Activated gamma-delta T cell treated with Interleukin-2 at 50 U/mL for 16 hours (primary cell): ENCODE measurements at regions not wholly inside any gene's neighbourhood (a gene's known extent, or its start where the extent isn't known, plus 50 kb on each side); places are given as distances from the start of the nearest gene placed in this dataset.
"Not testable (repeated sequence)": the region's sequence is repeated elsewhere in the genome, so short reads cannot be mapped to it uniquely, and the experiment has no call there.

ENCODE experiments used
- DNase-seq: peaks from one replicate; pipeline ENCODE4 v3.0.0-alpha.2; 2020

GRCh38 chr2:87521489-87521888 lies 226.4 kb upstream of the PLGLB2 start:
- DNase-seq: not testable (repeated sequence)

- DNase-seq: not testable (repeated sequence)
These were observed 223.2 kb upstream of the PLGLB2 start for GRCh38 chr2:87524619-87525188.

GRCh38 chr2:87525497-87525991 lies 222.3 kb upstream of the PLGLB2 start:
- not testable (repeated sequence) for DNase-seq

GRCh38 chr2:87526258-87526657 lies 221.6 kb upstream of the PLGLB2 start:
- not testable (repeated sequence) for DNase-seq

- DNase-seq: not testable (repeated sequence)
These were observed 215.7 kb upstream of the PLGLB2 start for GRCh38 chr2:87531968-87532715.

- not testable (repeated sequence) for DNase-seq
These were observed 214.3 kb upstream of the PLGLB2 start for GRCh38 chr2:87533390-87534272.

GRCh38 chr2:87534273-87534889 lies 213.5 kb upstream of the PLGLB2 start:
- DNase-seq: not testable (repeated sequence)

- DNase-seq: not testable (repeated sequence)
These were observed 211.5 kb upstream of the PLGLB2 start for GRCh38 chr2:87536427-87536826.

- DNase-seq: not testable (repeated sequence)
These were observed 210.6 kb upstream of the PLGLB2 start for GRCh38 chr2:87537251-87537671.

GRCh38 chr2:87538268-87538667 lies 209.6 kb upstream of the PLGLB2 start:
- DNase-seq: not testable (repeated sequence)

- not testable (repeated sequence) for DNase-seq
These were observed 208.5 kb upstream of the PLGLB2 start for GRCh38 chr2:87539151-87539943.

GRCh38 chr2:87540242-87540641 lies 207.6 kb upstream of the PLGLB2 start:
- not testable (repeated sequence) for DNase-seq

- not testable (repeated sequence) for DNase-seq
These were observed 205.2 kb upstream of the PLGLB2 start for GRCh38 chr2:87542599-87543174.

GRCh38 chr2:87543797-87544196 lies 204.1 kb upstream of the PLGLB2 start:
- not testable (repeated sequence) for DNase-seq

GRCh38 chr2:87547106-87547505 lies 200.8 kb upstream of the PLGLB2 start:
- DNase-seq: not testable (repeated sequence)

- DNase-seq: not testable (repeated sequence)
These were observed 199.9 kb upstream of the PLGLB2 start for GRCh38 chr2:87547966-87548365.

- DNase-seq: not testable (repeated sequence)
These were observed 199.0 kb upstream of the PLGLB2 start for GRCh38 chr2:87548681-87549536.

GRCh38 chr2:87549561-87550202 lies 198.2 kb upstream of the PLGLB2 start:
- not testable (repeated sequence) for DNase-seq

GRCh38 chr2:87554678-87555077 lies 193.2 kb upstream of the PLGLB2 start:
- not testable (repeated sequence) for DNase-seq

- DNase-seq: not testable (repeated sequence)
These were observed 192.8 kb upstream of the PLGLB2 start for GRCh38 chr2:87555082-87555481.
